HS-5 (cell line): ENCODE measurements at regions not wholly inside any gene's neighbourhood (a gene's known extent, or its start where the extent isn't known, plus 50 kb on each side); places are given as distances from the start of the nearest gene placed in this dataset.

Experiments
- DNase-seq: peaks from one replicate; pipeline ENCODE4 v3.0.0-alpha.2; 2012; ENCODE audit warnings: low read depth

DNA sequence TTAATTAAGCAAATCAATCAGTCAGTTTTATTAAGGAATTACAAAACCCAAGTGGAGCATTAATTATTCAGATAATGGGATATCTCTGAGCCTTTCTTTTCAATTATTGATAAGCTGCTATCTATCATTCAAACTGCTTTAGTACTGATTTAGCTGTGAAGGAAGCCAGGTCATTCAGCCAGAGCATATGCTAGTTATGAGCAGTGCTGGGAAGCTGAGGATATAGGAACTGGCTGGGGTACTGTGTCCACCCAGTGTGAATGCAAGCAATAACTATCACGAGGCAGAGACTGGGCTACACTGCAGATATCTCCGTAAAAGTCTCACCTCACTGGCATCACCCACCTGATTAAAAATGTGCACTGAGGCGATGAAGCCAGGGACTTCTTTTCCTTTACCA lies 496.7 kb upstream of the PIK3C3 start:
- DNase-seq, result no peak

GRCh38 chr18:41457765-41458326 lies 497.2 kb upstream of the PIK3C3 start:
- DNase-seq, result no peak

GRCh38 chr18:41456831-41457230 lies 498.2 kb upstream of the PIK3C3 start:
- DNase-seq, result no peak

- no peak for DNase-seq
These were observed 505.4 kb upstream of the PIK3C3 start for GRCh38 chr18:41449612-41450011.

DNA sequence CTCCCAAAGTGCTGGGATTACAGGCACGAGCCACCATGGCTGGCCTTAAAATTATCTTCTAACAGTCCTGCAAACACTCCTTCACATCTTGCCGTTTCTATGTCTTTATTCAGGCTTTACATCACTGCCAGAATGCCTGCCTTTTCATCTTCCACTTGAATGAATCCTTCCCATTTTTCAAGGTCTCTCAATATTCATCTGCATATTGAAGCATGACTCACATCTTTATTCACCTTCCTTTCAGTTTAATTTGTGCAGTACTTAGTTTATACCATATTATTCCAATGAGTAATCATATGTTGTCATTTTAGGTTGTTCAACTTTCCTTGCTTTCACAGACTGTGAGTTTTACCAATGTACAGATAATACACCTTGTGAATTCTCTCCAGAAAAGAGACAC lies 510.1 kb upstream of the PIK3C3 start:
- DNase-seq, result no peak

DNA sequence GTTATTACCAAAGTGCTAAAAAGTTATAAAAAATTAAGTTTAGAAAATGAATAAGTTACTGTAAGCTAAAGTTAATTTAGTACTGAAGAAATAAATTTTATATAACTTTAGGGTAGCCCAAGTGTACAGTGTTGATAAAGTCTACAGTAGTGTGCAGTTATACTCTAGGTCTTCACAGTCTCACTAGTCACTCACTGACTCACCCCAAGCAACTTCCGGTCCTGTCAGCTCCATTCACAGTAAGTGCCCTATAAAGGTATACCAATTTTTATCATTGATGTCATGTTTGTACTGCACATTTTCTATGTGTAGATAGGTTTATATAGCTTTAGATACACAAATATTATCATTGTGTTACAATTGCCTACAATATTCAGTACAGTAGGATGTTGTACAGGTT lies 518.3 kb upstream of the PIK3C3 start:
- peak; percentile 2 for DNase-seq

DNA sequence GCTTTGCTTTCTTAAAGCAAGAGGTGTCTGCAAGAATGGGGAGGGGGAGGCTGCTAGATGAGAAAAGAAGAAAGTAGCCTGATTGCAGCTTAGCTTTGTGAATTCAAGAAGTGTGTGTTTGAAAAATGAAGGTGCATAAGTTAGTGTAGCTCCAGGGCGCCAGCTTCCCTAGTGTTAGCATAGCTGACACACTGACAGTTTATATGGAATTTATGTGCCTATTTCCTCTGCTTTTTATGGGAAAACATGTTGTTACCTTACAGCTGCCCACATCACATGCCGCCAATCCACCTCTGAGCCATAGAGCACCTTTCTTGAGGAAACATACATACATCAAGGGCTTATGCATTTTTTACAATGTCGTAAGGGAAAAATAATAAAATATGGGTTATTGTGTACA lies 536.4 kb upstream of the PIK3C3 start:
- DNase-seq, result no peak

- no peak for DNase-seq
These were observed 539.0 kb upstream of the PIK3C3 start for GRCh38 chr18:41416044-41416443.

DNA sequence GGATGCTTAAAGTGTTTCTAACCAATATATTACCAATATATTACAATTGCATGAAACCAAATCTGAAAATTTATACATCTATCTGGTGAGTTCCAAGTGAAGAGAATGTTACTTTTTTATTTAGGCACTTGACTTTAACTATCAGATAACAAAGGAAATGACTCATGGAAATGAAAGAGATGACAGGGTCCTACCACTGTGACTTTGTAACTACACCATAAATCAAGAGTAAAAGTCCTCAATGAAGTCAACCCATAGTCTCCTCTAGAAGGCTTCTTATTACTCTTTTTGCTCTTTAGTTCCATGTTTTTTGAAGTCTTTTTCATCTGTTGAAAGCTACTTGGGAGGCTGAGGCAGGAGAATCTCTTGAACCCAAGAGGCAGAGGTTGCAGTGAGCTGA lies 545.0 kb upstream of the PIK3C3 start:
- no peak for DNase-seq

- DNase-seq, result no peak
These were observed 548.2 kb upstream of the PIK3C3 start for GRCh38 chr18:41406834-41407233.

- DNase-seq, result no peak
These were observed 558.2 kb upstream of the PIK3C3 start for GRCh38 chr18:41396861-41397260.

- DNase-seq, result no peak
These were observed 558.8 kb upstream of the PIK3C3 start for GRCh38 chr18:41396211-41396610.

DNA sequence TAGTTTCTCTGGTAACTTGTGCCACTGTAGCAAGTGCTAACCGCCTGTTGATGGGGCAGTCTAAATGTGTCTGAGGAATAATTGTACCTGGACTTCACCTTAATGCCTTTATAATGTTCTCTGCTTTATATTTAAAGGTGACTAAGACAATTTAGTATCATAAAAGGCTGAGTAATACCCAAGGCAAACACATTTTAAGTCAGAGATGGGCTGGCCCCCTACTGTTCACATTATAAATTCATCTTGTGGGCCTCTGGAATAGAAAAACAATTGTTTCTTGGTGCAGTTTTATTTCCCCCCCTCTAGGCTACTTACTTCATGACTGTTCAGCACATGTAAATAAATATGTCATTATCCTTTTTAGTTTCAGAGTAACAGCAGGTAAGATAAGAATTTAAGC lies 559.3 kb upstream of the PIK3C3 start:
- no peak for DNase-seq

DNA sequence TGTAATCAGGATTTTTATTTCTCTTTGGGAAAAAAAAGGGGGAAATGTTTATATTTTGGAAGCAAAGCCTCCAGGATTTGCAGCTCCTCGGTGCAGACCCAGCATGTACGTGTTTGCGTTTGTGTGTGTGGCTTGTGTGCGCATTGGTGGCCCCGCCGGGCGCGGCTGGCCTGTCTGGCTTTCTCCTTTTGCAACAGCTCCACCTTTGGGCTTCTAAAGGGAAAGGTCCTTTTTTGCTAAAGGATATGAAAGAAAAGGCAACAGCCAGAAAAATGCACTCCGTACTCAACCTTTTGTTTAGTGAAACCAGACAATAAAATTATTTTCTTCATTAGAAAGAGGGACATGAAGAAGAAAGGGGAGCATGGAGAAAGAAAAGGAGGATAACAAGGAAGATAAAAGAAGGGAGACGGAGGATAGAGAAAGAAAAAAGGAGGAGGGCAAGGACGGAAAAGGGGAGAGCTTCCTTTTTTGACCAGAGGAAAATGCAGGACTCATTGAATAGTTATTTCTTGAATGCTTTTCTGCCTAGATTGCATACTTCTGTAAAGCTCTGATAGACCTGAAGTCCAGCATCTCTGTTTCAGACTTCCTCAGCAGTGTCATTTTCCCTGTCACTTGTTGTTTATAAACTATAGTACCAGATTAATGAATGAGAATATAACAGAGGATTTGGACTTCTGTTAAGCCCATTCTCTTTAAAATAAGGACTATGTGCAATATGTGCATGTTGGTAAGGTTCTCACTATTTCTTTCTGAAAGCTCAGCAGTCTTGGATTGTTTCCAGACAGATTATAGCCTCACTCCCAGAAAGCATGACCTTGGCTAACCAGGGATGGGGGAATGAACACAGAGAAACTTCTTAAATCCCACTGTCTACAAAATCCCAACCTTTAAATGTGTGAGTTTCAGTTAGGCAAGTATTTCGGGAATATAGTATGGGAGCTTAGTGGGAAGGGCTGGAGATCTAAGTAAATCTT lies 563.1 kb upstream of the PIK3C3 start:
- peak; percentile 39 for DNase-seq

- DNase-seq, result no peak
These were observed 564.7 kb upstream of the PIK3C3 start for GRCh38 chr18:41390309-41390708.

DNA sequence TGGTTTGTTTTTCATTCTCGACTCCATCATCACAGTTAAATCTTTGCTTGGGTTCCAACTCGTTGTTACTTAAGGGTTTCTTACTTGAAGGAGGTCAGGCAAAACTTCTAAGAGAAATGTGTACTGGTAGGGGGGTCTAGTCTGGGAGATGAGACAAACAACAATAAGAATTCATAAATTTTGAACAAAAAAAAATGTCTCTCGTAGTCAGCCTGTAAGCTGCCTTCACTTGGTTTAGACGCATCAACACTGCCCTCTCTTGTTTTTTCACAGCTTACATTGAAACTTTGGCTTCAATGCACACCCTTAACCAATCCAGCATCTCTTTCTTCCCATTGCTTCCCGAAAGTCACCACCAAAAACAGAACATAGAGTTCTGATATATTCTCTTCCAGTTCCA lies 576.4 kb upstream of the PIK3C3 start:
- DNase-seq, result peak; percentile 11

DNA sequence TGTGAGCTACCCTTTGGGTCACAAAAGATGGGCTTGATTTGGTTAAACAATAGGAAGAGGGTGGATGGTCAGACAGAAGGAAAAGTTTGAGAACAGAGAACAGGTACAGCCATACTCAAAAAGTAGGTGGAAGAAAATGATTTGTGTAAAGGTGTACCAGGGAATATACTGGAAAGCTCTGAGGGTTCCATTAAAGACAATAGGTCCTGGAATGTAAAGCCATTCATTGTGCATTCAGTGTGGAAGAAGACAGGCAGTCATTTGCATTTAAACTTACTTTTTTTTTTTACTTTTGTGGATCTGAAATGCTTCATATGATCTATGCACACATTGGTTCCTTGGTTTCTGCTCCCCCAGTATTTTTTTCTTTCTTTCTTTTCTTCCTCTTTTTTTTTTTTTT lies 581.4 kb upstream of the PIK3C3 start:
- no peak for DNase-seq

- no peak for DNase-seq
These were observed 582.9 kb upstream of the PIK3C3 start for GRCh38 chr18:41372046-41372665.

- no peak for DNase-seq
These were observed 583.6 kb upstream of the PIK3C3 start for GRCh38 chr18:41371156-41372045.

DNA sequence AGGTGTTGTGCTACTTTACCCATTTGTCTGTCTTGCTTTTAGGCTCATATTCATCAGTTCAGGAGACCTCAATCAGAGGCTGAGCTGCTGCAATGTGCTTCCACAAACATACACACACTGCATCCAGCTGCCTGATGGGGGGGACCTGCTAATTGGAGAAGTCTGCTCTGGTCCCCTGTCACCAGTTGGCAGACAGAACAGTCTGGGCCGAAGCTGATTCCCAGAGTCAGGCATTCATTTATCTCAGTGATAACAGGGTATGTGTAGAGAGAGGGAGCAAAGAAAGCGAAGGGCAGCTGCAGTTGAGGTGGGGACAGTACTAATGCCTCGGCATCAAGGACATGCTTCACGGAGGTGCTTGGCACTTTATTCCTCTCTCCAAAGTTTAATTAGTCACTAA lies 584.3 kb upstream of the PIK3C3 start:
- no peak for DNase-seq

DNA sequence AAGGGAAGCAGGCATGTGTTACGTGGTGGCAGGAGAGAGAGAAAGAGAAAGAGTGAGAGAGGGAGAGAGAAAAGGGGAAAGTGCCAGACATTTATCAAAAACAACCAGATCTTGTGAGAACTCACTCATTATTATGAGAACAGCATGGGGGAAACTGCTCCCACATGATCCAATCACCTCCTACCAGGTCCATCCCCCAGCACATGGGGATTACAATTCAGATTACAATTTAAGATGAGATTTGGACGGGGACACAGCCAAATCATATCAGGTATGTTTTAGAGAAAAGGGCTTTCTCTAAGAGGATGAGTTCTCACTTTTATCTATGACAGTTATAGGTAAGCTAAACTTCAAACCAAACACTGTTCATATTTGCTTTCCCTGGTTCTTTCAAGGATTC lies 597.3 kb upstream of the PIK3C3 start:
- no peak for DNase-seq
